GM12891 (cell line): ENCODE measurements at regions not wholly inside any gene's neighbourhood (a gene's known extent, or its start where the extent isn't known, plus 50 kb on each side); places are given as distances from the start of the nearest gene placed in this dataset.

ENCODE experiments used
- PAX5 ChIP-seq: IDR thresholded peaks from 2 replicates; pipeline ENCODE4 v1.6.1; 2011; ENCODE audit warnings: low read length, moderate library complexity, mild to moderate bottlenecking; ENCODE audit not compliant: insufficient read depth, severe bottlenecking
- POLR2A ChIP-seq: IDR thresholded peaks from 2 replicates; pipeline ENCODE4 v1.6.1; 2011; ENCODE audit warnings: low read depth, low read length, control low read depth
- POLR2AphosphoS5 ChIP-seq: IDR thresholded peaks from 2 replicates; pipeline ENCODE4 v1.6.1; 2011; ENCODE audit warnings: low read depth, low read length, control low read depth

- no peak for TF ChIP-seq POLR2A
- TF ChIP-seq POLR2AphosphoS5, result no peak
- TF ChIP-seq PAX5, result no peak
Observed at GRCh38 chr2:83879127-83879526, 580.0 kb downstream of the SUCLG1 start.
